ENCODE measurements at regions not wholly inside any gene's neighbourhood (a gene's known extent, or its start where the extent isn't known, plus 50 kb on each side); places are given as distances from the start of the nearest gene placed in this dataset.

- TF ChIP-seq NR2C1 (IDR thresholded peaks at IDR 0.05) (no peak), STAT3 (IDR thresholded peaks at IDR 0.05; ENCODE audit: low read depth, low read length) (no peak)
Observed at GRCh38 chr1:82110366-82111254, 309.9 kb downstream of the ADGRL2 start (continued).

- SMC1A ChIA-PET (ENCODE audit: uncharacterized antibody, unreplicated experiment) = interaction anchor here (0.7 to 6.3 kb wide), 20 partner anchors 10 to 559 kb away, joined by 3 to 51 read pairs (median 4); no protein-coding TSS in a partner anchor
- TF ChIP-seq SPI1 (IDR thresholded peaks at IDR 0.05; ENCODE audit: borderline replicate concordance, insufficient read depth, low read depth, low read length) (0 out of 2 replicates have a peak, but pooled peaks have one; percentile 16), IKZF1 (conservative IDR thresholded peaks at IDR 0.05) (peak; percentile 73), CHD2 (IDR thresholded peaks at IDR 0.05; ENCODE audit: borderline replicate concordance, low read depth, low read length) (no peak), ZNF217 (IDR thresholded peaks at IDR 0.05) (peak; percentile 77), REST (IDR thresholded peaks at IDR 0.05; ENCODE audit: low read depth, low read length) (no peak), MTA2 (IDR thresholded peaks at IDR 0.05; ENCODE audit: low read depth) (peak; percentile 82), TCF12 (IDR thresholded peaks at IDR 0.05; ENCODE audit: low read depth, low read length) (no peak), BHLHE40 (IDR thresholded peaks at IDR 0.05; ENCODE audit: borderline replicate concordance in 1 of 2, low read depth in 2 of 2, low read length in 1 of 2) (peak in 1 of 2 experiments; percentile 30; a peak in 1 of 4 replicates), IKZF2 (IDR thresholded peaks at IDR 0.05) (peak; percentile 76 to 77; a peak in 2 of 4 replicates), JUNB (IDR thresholded peaks at IDR 0.05) (no peak), DPF2 (IDR thresholded peaks at IDR 0.05) (peak; percentile 76; the same call in 1 of the 2 replicates), EP300 (IDR thresholded peaks at IDR 0.05; ENCODE audit: borderline replicate concordance in 1 of 2, control insufficient read depth in 1 of 2, low read depth in 2 of 2, low read length in 2 of 2) (peak in 1 of 2 experiments; percentile 64; a peak in 1 of 4 replicates), MEF2B (IDR thresholded peaks at IDR 0.05; ENCODE audit: partially characterized antibody, poor library complexity, severe bottlenecking) (peak; percentile 94), ATF7 (IDR thresholded peaks at IDR 0.05; ENCODE audit: low read depth) (peak; percentile 60; the same call in 1 of the 2 replicates), NBN (IDR thresholded peaks at IDR 0.05) (0 out of 2 replicates have a peak, but pooled peaks have one; percentile 70), ZNF24 (IDR thresholded peaks at IDR 0.05) (0 out of 2 replicates have a peak, but pooled peaks have one; percentile 41)
Observed at GRCh38 chr1:82108843-82109242, 308.1 kb downstream of the ADGRL2 start.

More at GRCh38 chr1:82108843-82109242, 308.1 kb downstream of the ADGRL2 start:
- Histone ChIP-seq H3K9me3 (replicated peaks; ENCODE audit: control insufficient read depth, insufficient read depth, low read length) (no peaks in the 10 kb centered on the region), H3K27ac (ENCODE audit: control insufficient read depth, insufficient read depth) (no peak overlapping the region), H3K4me3 (no peak overlapping the region), H3K27me3 (replicated peaks in 1 of 2; ENCODE audit: control insufficient read depth in 2 of 2, insufficient read depth in 2 of 2, low read length in 1 of 2) (no peaks in the 10 kb centered on the region), H3K4me2 (ENCODE audit: control insufficient read depth, insufficient read depth) (no peak overlapping the region), H4K20me1 (ENCODE audit: control insufficient read depth, insufficient read depth) (no peaks in the 10 kb centered on the region), H2AFZ (ENCODE audit: control insufficient read depth, low read depth, low read length) (no peak overlapping the region), H3K36me3 (ENCODE audit: control insufficient read depth in 2 of 2, insufficient read depth in 2 of 2, low read length in 1 of 2) (no peaks in the 10 kb centered on the region), H3K79me2 (ENCODE audit: control insufficient read depth, insufficient read depth, low read length) (no peaks in the 10 kb centered on the region), H3K4me1 (ENCODE audit: control insufficient read depth, insufficient read depth, low read length) (no peaks in the 10 kb centered on the region), H3K9ac (ENCODE audit: control insufficient read depth, insufficient read depth, low read length) (no peak overlapping the region)
- POLR2A ChIA-PET = interaction anchor here (0.5 to 2.4 kb wide), 2 partner anchors 11 to 137 kb away, joined by 4 to 6 read pairs; no protein-coding TSS in a partner anchor
- intact Hi-C loops (cut with micrococcal nuclease; ENCODE audit: unreplicated experiment) (no loop called here), in situ Hi-C loops (cut with MboI) (no loop called here)
- CTCF ChIA-PET = interaction anchor here (0.6 to 2.6 kb wide), 6 partner anchors 11 to 729 kb away, joined by 3 to 16 read pairs (median 5); no protein-coding TSS in a partner anchor
- RAD21 ChIA-PET (ENCODE audit: unreplicated experiment) = interaction anchor here (1.0 to 3.9 kb wide), 9 partner anchors 13 to 300 kb away, joined by 3 to 26 read pairs (median 4); no protein-coding TSS in a partner anchor
- peak; percentile 1 for DNase-seq (ENCODE audit: low read depth, low spot score)
- BruUV-seq (replicated peaks) = no TSS peak
- peak; percentile 93 for ATAC-seq
- FAIRE-seq = no peak
- 19% methylated on average over 3 of the region's 3 CpGs for WGBS (ENCODE audit: insufficient coverage, insufficient replicate concordance, low lambda C conversion rate, missing lambda C conversion rate)
